ENCODE measurements at regions not wholly inside any gene's neighbourhood (a gene's known extent, or its start where the extent isn't known, plus 50 kb on each side); places are given as distances from the start of the nearest gene placed in this dataset.
"Not testable (repeated sequence)": the region's sequence is repeated elsewhere in the genome, so short reads cannot be mapped to it uniquely, and the experiment has no call there.

- peak; percentile 46 for DNase-seq
- H3K4me3 ChIP-seq (ENCODE audit: low read length) = no peak overlapping the region
Measured at GRCh38 chr10:9449530-9449929, 1395.0 kb downstream of the GATA3 start.

GRCh38 chr10:9450801-9451200 is 1396.3 kb downstream of the GATA3 start:
- DNase-seq = peak; percentile 79
- no peaks in the 10 kb centered on the region for H3K36me3 ChIP-seq (ENCODE audit: control insufficient read depth, insufficient read depth, low read length)
- H3K4me1 ChIP-seq (ENCODE audit: control insufficient read depth, insufficient read depth, low read length) = peaks cover 2% of the 10 kb centered on the region
- no peak overlapping the region for H3K4me3 ChIP-seq (ENCODE audit: low read length)
- H3K27ac ChIP-seq (ENCODE audit: low read length) = peak overlapping the region; percentile 16
- no CpG with 5 or more reads among the region's 2 CpGs for WGBS (ENCODE audit: insufficient coverage)
- no peaks in the 10 kb centered on the region for H3K27me3 ChIP-seq (ENCODE audit: control insufficient read depth, insufficient read depth, low read length)
- H3K9me3 ChIP-seq (replicated peaks; ENCODE audit: control insufficient read depth, low read depth, low read length) = peaks cover 2% of the 10 kb centered on the region

More at GRCh38 chr10:9449530-9449929, 1395.0 kb downstream of the GATA3 start:
- no CpG with 5 or more reads among the region's 2 CpGs for WGBS (ENCODE audit: insufficient coverage)
- no peaks in the 10 kb centered on the region for H3K27me3 ChIP-seq (ENCODE audit: control insufficient read depth, insufficient read depth, low read length)
- no peaks in the 10 kb centered on the region for H3K36me3 ChIP-seq (ENCODE audit: control insufficient read depth, insufficient read depth, low read length)
- H3K9me3 ChIP-seq (replicated peaks; ENCODE audit: control insufficient read depth, low read depth, low read length) = peaks cover 2% of the 10 kb centered on the region
- H3K4me1 ChIP-seq (ENCODE audit: control insufficient read depth, insufficient read depth, low read length) = peaks cover 2% of the 10 kb centered on the region
- H3K27ac ChIP-seq (ENCODE audit: low read length) = no peak overlapping the region

- H3K27me3 ChIP-seq (ENCODE audit: control insufficient read depth, insufficient read depth, low read length) = no peaks in the 10 kb centered on the region
- H3K36me3 ChIP-seq (ENCODE audit: control insufficient read depth, insufficient read depth, low read length) = no peaks in the 10 kb centered on the region
- peaks cover 2% of the 10 kb centered on the region for H3K9me3 ChIP-seq (replicated peaks; ENCODE audit: control insufficient read depth, low read depth, low read length)
- peaks cover 2% of the 10 kb centered on the region for H3K4me1 ChIP-seq (ENCODE audit: control insufficient read depth, insufficient read depth, low read length)
- H3K27ac ChIP-seq (ENCODE audit: low read length) = peak overlapping the region; percentile 16
- peak; percentile 87 for DNase-seq
- WGBS (ENCODE audit: insufficient coverage) = 29% methylated on average over 1 of the region's 2 CpGs
- H3K4me3 ChIP-seq (ENCODE audit: low read length) = no peak overlapping the region
Measured at GRCh38 chr10:9451211-9451773, 1396.8 kb downstream of the GATA3 start.

- H3K27me3 ChIP-seq (ENCODE audit: control insufficient read depth, insufficient read depth, low read length) = no peaks in the 10 kb centered on the region
- no peaks in the 10 kb centered on the region for H3K36me3 ChIP-seq (ENCODE audit: control insufficient read depth, insufficient read depth, low read length)
- no CpG with 5 or more reads among the region's 1 CpG for WGBS (ENCODE audit: insufficient coverage)
- no peak overlapping the region for H3K4me3 ChIP-seq (ENCODE audit: low read length)
- peaks cover 2% of the 10 kb centered on the region for H3K4me1 ChIP-seq (ENCODE audit: control insufficient read depth, insufficient read depth, low read length)
- peaks cover 2% of the 10 kb centered on the region for H3K9me3 ChIP-seq (replicated peaks; ENCODE audit: control insufficient read depth, low read depth, low read length)
- peak overlapping the region; percentile 16 for H3K27ac ChIP-seq (ENCODE audit: low read length)
- peak; percentile 90 for DNase-seq
Measured at GRCh38 chr10:9452056-9452455, 1397.6 kb downstream of the GATA3 start.

GRCh38 chr10:9453871-9454270 is 1399.4 kb downstream of the GATA3 start:
- not testable (repeated sequence) for DNase-seq; H3K4me1 ChIP-seq (ENCODE audit: control insufficient read depth, insufficient read depth, low read length); H3K36me3 ChIP-seq (ENCODE audit: control insufficient read depth, insufficient read depth, low read length); H3K4me3 ChIP-seq (ENCODE audit: low read length); H3K27me3 ChIP-seq (ENCODE audit: control insufficient read depth, insufficient read depth, low read length); H3K9me3 ChIP-seq (replicated peaks; ENCODE audit: control insufficient read depth, low read depth, low read length); H3K27ac ChIP-seq (ENCODE audit: low read length)
- 80% methylated on average over 1 of the region's 3 CpGs for WGBS (ENCODE audit: insufficient coverage)

- Histone ChIP-seq H3K4me3 (ENCODE audit: low read length) (no peak overlapping the region), H3K4me1 (ENCODE audit: control insufficient read depth, insufficient read depth, low read length) (no peaks in the 10 kb centered on the region), H3K36me3 (ENCODE audit: control insufficient read depth, insufficient read depth, low read length) (no peaks in the 10 kb centered on the region), H3K27me3 (ENCODE audit: control insufficient read depth, insufficient read depth, low read length) (no peaks in the 10 kb centered on the region), H3K9me3 (replicated peaks; ENCODE audit: control insufficient read depth, low read depth, low read length) (no peaks in the 10 kb centered on the region), H3K27ac (ENCODE audit: low read length) (no peak overlapping the region)
- WGBS (ENCODE audit: insufficient coverage) = no CpG with 5 or more reads among the region's 2 CpGs
- no peak for DNase-seq
Measured at GRCh38 chr10:9469663-9470205, 1415.2 kb downstream of the GATA3 start.

- H3K27me3 ChIP-seq (ENCODE audit: control insufficient read depth, insufficient read depth, low read length) = no peaks in the 10 kb centered on the region
- H3K4me3 ChIP-seq (ENCODE audit: low read length) = no peak overlapping the region
- H3K27ac ChIP-seq (ENCODE audit: low read length) = no peak overlapping the region
- no peak for DNase-seq
- H3K36me3 ChIP-seq (ENCODE audit: control insufficient read depth, insufficient read depth, low read length) = no peaks in the 10 kb centered on the region
- H3K4me1 ChIP-seq (ENCODE audit: control insufficient read depth, insufficient read depth, low read length) = no peaks in the 10 kb centered on the region
- no peaks in the 10 kb centered on the region for H3K9me3 ChIP-seq (replicated peaks; ENCODE audit: control insufficient read depth, low read depth, low read length)
- no CpG with 5 or more reads among the region's 1 CpG for WGBS (ENCODE audit: insufficient coverage)
Measured at GRCh38 chr10:9470581-9470980, 1416.1 kb downstream of the GATA3 start.

GRCh38 chr10:9501944-9502343 is 1447.5 kb downstream of the GATA3 start:
- Histone ChIP-seq H3K27me3 (ENCODE audit: control insufficient read depth, insufficient read depth, low read length) (no peaks in the 10 kb centered on the region), H3K9me3 (replicated peaks; ENCODE audit: control insufficient read depth, low read depth, low read length) (no peaks in the 10 kb centered on the region), H3K36me3 (ENCODE audit: control insufficient read depth, insufficient read depth, low read length) (no peaks in the 10 kb centered on the region), H3K27ac (ENCODE audit: low read length) (no peak overlapping the region), H3K4me1 (ENCODE audit: control insufficient read depth, insufficient read depth, low read length) (no peaks in the 10 kb centered on the region), H3K4me3 (ENCODE audit: low read length) (no peak overlapping the region)
- DNase-seq = no peak
- WGBS (ENCODE audit: insufficient coverage) = 75% methylated on average over 2 of the region's 3 CpGs

- Histone ChIP-seq H3K4me1 (ENCODE audit: control insufficient read depth, insufficient read depth, low read length) (no peaks in the 10 kb centered on the region), H3K27me3 (ENCODE audit: control insufficient read depth, insufficient read depth, low read length) (no peaks in the 10 kb centered on the region), H3K9me3 (replicated peaks; ENCODE audit: control insufficient read depth, low read depth, low read length) (no peaks in the 10 kb centered on the region), H3K27ac (ENCODE audit: low read length) (no peak overlapping the region), H3K36me3 (ENCODE audit: control insufficient read depth, insufficient read depth, low read length) (no peaks in the 10 kb centered on the region), H3K4me3 (ENCODE audit: low read length) (no peak overlapping the region)
- DNase-seq = no peak
- no CpG with 5 or more reads among the region's 2 CpGs for WGBS (ENCODE audit: insufficient coverage)
Measured at GRCh38 chr10:9504227-9504626, 1449.7 kb downstream of the GATA3 start.

- no peak overlapping the region for H3K27ac ChIP-seq (ENCODE audit: low read length)
- H3K4me1 ChIP-seq (ENCODE audit: control insufficient read depth, insufficient read depth, low read length) = no peaks in the 10 kb centered on the region
- H3K4me3 ChIP-seq (ENCODE audit: low read length) = no peak overlapping the region
- DNase-seq = no peak
- no peaks in the 10 kb centered on the region for H3K36me3 ChIP-seq (ENCODE audit: control insufficient read depth, insufficient read depth, low read length)
- whole genome bisulfite sequencing (ENCODE audit: insufficient coverage) = no CpG with 5 or more reads among the region's 2 CpGs
- no peaks in the 10 kb centered on the region for H3K27me3 ChIP-seq (ENCODE audit: control insufficient read depth, insufficient read depth, low read length)
- no peaks in the 10 kb centered on the region for H3K9me3 ChIP-seq (replicated peaks; ENCODE audit: control insufficient read depth, low read depth, low read length)
Measured at GRCh38 chr10:9505546-9505945, 1451.1 kb downstream of the GATA3 start.

GRCh38 chr10:9508606-9509005 is 1454.1 kb downstream of the GATA3 start:
- Histone ChIP-seq H3K27ac (ENCODE audit: low read length) (no peak overlapping the region), H3K27me3 (ENCODE audit: control insufficient read depth, insufficient read depth, low read length) (no peaks in the 10 kb centered on the region), H3K4me1 (ENCODE audit: control insufficient read depth, insufficient read depth, low read length) (no peaks in the 10 kb centered on the region), H3K9me3 (replicated peaks; ENCODE audit: control insufficient read depth, low read depth, low read length) (no peaks in the 10 kb centered on the region), H3K4me3 (ENCODE audit: low read length) (no peak overlapping the region), H3K36me3 (ENCODE audit: control insufficient read depth, insufficient read depth, low read length) (no peaks in the 10 kb centered on the region)
- DNase-seq = peak; percentile 94
- WGBS (ENCODE audit: insufficient coverage) = no CpG with 5 or more reads among the region's 2 CpGs
